Brain pericyte (primary cell): ENCODE measurements at regions not wholly inside any gene's neighbourhood (a gene's known extent, or its start where the extent isn't known, plus 50 kb on each side); places are given as distances from the start of the nearest gene placed in this dataset.
"Not testable (repeated sequence)": the region's sequence is repeated elsewhere in the genome, so short reads cannot be mapped to it uniquely, and the experiment has no call there.

Experiments used
- DNase-seq: peaks from one replicate; pipeline ENCODE4 v3.0.0-alpha.2; 2012; ENCODE audit warnings: low read depth, low spot score

DNA sequence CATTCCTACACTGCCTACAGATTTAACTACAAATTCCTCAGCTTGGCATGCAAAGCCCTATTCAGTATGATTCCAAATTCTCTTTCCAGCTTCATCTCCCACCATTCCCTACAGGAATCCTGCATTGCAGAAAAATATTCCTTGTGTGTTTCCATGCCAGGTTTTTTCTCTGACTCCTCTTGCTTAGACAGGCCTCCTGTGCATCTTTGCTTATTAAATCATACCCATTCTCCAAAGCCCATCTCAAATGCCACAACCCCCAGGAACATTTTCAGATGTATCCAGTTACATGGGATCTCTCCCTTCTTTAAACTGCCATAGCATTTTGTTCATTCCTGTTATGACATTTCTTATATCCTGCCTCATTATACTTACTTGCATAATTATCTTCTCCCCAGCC, 106.4 kb upstream of the GRIA3 start:
- DNase-seq: no peak

- DNase-seq: no peak
Observed at GRCh38 chrX:123080065-123080464, 104.0 kb upstream of the GRIA3 start.

GRCh38 chrX:123081776-123082175, 102.3 kb upstream of the GRIA3 start:
- DNase-seq: no peak

- DNase-seq: no peak
Observed at GRCh38 chrX:123083924-123084323, 100.2 kb upstream of the GRIA3 start.

- DNase-seq: no peak
Observed at GRCh38 chrX:123084797-123085196, 99.3 kb upstream of the GRIA3 start.

- DNase-seq: no peak
Observed at GRCh38 chrX:123085311-123085940, 98.7 kb upstream of the GRIA3 start.

GRCh38 chrX:123086768-123087167, 97.3 kb upstream of the GRIA3 start:
- DNase-seq: no peak

DNA sequence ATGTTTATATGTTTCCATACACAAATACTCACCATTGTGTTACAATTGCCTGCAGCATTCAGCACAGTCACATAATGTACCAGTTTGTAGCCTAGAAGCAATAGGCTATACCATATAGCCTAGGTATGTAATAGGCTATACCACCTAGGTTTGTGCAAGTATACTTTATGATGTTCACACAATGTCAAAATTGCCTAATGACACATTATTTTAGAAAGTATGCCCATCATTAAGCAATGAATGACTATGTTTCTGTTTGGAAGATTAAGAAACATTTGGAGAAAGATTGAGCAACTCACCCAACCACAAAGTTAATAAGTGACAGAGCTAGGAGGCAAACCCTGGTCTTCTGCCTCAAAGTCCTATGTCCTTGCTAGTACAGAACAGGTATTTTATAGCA, 96.8 kb upstream of the GRIA3 start:
- no peak for DNase-seq

DNA sequence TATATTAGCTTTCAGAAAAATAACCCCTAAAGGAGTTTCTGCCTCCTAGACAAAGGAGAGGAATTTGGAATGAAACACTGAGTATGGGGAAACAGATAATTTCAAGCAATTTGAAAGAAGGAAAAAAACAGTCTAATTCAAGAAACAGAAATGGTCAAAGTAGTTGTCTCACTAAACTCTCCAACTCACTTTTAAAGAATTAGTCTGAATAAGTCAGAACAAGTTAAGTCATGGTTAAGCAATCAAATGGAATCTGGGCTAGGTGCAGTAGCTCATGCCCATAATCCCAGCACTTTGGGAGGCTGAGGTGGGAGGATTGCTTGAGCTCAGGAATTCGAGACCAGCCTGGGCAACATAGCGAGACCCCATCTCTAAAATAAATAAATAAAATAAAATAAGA, 95.7 kb upstream of the GRIA3 start:
- DNase-seq: no peak

- no peak for DNase-seq
Observed at GRCh38 chrX:123088930-123089329, 95.1 kb upstream of the GRIA3 start.

DNA sequence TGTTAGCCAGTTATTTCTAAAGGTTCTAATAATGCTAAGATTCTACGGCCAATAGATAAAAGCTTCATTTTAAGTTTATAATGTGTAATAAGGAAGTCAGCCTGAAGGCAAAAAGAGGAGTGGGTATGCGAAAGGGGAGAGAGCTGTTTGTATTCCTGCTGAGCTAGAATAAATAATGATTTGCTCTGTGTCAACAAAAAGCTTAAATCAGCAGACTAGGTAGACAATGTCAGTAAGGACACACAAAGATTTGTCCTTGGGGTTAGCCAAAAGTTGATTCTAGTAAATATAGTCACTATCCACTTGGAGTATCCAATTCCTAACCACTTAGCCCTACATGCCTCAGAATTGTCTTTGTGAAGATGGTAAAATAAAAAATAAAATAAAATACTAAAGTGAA, 90.3 kb upstream of the GRIA3 start:
- DNase-seq: no peak

- DNase-seq: no peak
Observed at GRCh38 chrX:123108513-123109427, 75.3 kb upstream of the GRIA3 start.

GRCh38 chrX:123121241-123121640, 62.8 kb upstream of the GRIA3 start:
- DNase-seq: no peak

GRCh38 chrX:123129805-123130204, 54.3 kb upstream of the GRIA3 start:
- not testable (repeated sequence) for DNase-seq
